ENCODE measurements at regions not wholly inside any gene's neighbourhood (a gene's known extent, or its start where the extent isn't known, plus 50 kb on each side); places are given as distances from the start of the nearest gene placed in this dataset.

DNA sequence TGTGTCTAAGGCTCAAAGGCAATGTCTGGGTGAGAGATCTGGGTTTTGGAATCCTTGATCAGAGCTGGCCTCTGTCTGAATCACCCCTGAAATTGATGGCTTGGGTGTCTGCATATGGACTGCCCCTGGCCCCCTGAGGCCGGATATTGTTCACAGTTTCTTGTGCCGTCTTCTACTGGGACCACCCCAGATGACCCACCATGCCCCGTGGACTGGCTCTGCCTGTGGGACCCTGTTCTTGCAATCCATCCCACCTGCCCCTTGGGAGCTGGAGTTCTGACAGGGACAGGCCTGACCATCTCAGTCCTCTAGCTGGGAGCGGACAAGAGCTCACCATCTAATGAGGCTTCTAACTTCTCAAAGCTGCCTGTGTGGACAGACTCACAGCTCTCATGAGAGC is 119.9 kb downstream of the FAM43A start:
- no peak for DNase-seq

DNA sequence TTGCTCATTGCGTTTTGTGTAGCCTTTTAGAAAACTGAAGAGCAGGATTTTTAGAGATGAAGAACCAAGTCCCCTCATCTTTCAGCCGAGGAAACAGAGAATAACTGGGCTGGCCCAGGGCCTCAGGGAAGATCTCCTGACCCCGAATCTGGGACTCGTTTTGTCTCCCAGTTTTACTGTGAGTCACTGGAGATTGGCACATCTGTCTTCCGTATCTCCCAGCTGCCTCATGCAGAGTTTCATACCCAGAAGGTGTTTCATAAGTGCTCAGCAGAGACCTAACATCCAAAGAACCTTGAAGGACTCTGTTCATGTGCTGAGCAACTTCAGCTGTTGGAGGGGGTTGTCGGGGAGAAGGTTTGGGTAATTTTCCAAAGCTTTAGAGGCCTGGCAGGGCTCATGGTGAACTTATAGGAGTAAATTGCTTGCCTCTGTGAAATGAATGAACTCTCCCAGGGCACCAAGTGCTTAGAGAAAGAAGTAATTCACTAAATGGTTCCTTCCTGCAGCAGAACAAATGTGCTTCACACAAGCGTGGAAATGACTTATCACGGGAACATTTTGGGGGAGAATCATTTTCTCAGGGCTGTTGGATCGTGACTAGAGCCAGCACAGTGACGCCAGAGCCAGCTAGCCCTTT is 121.4 kb downstream of the FAM43A start:
- peak; percentile 29 to 38 for DNase-seq

DNA sequence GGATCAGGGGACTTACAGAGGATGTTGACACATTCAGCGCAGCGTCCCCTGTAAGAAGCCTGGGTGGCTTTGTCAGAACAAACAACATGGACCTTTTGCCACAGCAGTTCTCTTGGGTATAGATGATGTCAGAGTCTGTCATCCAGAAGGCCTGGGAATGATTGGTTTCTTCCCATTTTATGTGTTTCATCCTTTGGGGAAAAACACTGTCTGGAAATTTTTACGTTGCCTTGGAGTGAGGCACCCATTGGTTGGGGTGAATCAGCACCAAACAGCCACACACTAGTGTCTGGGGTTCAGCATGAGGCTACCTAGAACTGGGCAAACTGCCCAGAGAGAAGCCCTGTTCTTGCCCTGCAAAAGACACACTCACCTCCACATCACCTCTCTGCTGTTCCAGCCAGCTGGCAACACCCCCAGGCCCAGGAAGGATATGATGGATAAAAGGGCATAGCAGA is 123.0 kb downstream of the FAM43A start:
- DNase-seq = peak in 1 of 2 donors; percentile 7

DNA sequence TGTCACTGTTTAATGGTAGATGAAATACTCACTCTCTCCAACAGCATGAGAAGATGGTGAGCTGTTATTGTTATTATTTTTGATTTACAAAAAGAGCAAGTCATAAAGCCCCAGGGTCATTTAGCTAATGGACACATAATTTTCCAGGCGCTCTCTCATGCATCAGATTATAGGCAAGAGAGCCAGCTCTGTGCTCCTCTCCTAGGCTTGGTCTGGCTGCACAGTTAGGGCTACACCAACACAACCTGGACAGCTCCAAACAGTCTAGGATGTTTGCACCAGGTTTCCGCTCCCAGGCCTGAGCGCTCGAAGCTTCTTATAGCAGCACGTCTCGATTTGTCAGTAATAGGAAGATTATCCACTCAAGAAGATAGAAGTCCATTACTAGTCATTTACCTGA is 123.7 kb downstream of the FAM43A start:
- DNase-seq = no peak

DNA sequence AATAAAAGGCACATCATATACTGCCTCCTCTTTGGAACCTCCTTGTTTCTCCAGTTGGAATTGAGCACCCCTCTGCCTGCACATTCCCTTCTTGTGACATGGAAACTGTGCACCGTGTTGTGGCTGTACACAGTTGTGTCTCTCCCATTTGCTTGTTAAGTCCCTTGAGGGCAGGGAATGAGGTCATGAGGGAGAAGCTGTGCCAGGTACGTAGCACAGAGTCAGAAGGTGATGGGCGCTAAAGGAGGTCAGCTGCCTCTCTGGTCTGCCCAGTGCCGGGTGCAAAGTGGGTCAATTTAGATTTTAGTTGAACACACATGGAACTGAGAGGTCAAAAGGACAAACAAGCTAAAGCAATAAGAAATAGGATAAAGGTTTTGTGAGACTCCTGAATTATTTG is 124.4 kb downstream of the FAM43A start:
- DNase-seq = no peak

DNA sequence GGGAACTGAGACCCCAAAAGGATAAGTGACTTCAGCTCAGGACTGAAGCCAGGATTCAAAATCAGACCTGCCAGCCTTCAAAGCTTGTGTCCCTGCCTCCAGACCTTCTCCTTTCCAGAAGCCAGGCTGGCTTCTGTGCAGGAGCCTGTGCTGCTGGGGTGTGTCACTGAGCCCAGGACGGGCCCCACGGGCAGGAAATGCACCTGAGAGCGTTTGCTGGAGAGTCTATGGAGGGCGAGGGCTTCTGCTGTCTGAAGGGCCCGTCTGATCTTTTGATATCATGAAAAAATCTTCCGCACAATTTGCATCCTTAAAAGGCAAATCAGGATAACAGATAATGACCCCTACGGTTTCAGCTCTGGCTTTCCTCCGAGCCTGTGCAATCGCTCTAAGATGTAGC is 125.4 kb downstream of the FAM43A start:
- no peak for DNase-seq

DNA sequence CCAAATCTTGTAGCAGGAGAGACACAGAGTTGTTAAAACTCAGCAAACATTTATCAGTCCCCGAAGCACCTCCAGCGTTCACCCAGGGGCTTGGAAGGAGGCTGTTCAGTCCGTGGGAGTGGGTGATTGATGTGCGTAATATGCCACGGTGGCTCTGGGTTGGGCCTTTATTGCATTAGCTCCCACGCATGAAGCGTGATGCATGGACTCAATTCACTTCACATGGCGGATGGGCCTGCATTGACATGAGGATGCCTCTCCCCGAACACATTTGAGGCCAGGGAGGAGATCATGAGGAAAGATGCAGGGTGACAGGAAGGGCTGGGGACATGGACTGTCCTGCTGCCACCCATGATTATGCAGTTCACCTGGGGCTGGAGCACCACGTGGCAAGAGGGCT is 126.5 kb downstream of the FAM43A start:
- no peak for DNase-seq

DNA sequence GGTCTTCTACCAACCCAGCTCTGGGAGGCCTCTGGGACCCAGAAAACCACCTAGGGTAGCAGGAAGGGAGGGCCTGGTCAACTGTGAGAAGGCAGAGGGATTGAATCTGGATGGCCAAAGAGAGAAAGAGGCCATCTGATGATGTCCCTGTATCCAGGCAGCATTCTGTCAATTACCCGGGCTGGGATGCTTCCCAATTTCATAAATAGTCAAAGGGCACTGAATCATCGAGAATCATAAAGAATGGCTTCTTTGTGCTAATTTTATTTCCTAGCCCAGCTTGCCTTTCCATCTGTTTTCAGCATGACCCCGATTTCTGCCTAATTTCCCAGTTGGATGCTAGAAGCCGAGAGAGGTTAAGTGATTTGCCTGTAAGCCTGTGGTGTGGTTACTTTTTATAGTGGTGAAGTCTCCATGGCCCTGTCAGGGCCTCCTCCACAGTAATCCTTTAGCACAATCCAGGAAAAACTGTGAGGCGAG is 129.2 kb downstream of the FAM43A start:
- DNase-seq = no peak

DNA sequence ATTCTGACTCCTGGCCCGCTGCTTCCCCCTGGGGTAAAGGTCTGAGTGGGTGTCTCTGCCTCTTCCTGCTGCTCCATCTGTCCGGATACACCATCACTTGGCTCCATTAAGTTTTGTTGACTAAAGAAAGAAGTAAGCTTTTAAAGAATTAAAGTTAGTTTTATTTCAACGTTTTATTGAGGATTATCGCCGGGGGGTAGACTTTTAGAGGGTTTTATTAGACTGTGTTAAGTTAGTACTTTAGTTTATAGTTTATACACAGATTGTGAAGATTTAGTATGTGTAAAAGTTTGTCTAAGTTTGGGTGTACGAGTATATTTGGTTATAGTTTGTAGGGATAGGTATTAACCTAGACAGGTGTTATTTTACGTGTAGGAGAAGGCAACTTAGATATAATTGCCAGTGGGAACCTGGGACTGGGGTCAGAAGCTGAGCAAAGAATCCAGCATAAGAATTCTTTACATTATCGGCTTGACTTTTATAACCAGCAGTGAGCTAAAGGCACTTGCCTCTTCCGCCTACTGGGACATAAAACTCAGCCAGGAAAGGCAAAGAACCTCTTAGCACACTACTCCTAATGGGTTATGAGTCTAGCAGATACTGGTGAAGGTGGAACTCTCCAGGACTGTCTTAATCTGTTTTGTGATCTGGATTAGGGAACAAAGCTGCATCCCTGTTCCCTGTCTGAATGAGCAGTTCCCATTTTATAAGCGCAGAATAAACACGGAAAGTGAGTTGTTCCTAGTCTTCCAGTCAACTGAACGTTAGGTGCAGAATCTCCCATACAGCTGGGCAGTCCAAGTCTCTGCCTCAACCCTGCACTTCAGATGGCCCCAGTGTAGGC is 131.3 kb downstream of the FAM43A start:
- no peak for DNase-seq

DNA sequence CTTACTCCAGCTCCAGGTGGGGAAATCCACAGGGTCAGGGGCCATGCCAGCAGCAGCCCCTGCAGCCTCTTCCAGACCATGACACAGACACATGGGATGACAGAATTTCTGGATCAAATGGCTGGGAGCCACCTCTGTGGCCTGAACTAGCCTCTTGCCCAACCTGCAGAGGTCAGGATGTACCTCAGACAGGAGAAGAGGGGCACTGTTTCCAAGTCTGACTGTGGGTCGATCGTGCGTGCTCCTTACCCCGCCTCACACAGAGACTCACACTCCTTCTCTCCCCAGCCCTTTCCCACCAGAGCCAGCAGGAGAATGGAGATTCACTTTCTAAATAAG is 131.9 kb downstream of the FAM43A start:
- no peak for DNase-seq

DNA sequence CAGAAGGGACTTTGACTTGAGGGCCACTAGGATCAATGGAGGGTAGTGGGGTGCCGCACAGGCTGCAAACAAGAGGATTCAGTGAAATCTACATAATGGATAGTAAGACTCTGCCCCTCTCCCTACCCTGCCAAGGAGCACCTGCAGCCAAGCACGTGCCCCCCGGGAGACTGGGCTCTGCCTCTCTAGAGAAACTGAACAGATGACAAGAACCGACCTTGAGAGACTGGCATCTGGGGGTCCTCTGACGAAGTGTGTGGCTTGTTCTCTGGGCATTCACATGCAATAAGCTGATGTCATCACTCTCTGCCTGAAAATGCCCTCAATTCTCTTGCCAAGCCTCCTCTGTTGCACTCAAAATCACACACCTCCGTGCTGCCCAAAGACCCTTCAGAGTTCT is 132.3 kb downstream of the FAM43A start:
- no peak for DNase-seq

DNA sequence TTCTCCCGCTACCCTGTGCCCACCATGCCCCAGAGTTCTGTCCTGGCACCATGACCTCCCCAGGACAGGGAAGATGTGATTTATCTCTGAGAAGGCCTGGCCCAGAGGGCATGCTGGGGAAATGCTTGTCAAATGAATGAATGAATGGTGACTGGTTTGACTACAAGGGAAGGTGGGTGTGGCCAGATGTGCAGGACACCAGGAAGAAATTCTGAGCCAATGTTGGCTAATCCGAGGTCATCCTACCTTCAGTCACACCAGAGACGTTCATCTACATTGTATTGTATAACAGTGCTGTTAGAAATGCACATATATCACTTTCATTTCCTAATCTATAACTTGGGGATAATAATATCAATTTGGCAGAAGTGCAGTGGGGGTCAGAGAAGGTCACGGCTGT is 138.4 kb downstream of the FAM43A start:
- DNase-seq = no peak

DNA sequence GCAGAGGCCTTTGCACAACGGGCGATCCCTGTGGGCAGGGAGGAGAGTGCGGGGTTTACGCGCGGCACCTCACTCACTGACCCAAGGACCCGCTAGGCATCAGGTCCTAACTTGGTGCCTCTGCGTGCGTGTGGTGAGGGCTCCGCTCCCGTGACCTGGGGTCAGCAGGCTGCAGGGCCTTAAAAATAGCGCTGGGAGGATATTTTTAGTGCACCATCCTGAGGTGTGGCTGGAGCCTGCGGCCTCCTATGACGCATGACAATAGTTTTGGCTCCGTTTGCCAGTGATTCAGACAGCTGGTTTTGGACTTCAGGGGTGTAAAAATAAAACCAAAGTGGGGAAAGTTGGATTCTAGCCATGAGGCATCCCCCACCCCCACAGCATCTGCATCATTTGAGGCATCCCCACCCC is 139.0 kb downstream of the FAM43A start:
- DNase-seq = no peak

DNA sequence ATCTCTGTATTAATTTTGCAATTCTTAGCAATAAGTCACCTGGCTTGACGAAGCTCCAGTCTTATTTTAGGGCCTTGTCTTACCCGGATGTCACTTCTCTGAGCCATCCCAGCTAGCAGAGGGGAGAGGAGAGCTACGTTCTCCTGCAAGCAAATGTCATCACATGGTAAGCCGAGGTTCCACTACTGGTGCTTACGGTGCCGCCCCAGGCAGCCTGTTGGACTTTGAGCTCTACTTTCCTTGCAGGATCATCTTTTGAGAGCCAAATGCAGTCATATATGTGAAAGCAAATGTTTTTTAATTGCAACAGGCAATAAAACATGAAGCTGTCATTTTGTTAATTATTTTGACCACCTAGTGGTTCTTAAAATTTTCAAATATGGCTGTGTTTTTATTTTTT is 140.9 kb downstream of the FAM43A start:
- no peak for DNase-seq

DNA sequence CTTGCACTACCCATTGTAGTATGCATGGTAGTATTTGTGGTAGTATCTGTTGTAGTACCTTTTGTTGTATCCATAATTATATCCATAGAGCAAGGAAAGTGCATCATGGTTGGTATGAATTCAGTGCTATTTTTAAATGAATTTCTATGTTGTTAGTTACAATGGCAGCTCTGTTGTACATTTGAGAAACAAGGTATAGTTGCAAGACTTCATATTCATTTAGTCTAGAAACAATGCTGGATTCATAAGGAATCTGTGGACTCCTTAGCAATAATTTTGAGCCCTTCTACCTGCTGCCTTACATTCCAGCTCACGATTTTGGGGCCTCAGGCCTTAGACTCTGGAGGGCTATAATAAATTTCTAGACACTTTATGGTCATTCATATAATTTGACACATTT is 141.8 kb downstream of the FAM43A start:
- no peak for DNase-seq

DNA sequence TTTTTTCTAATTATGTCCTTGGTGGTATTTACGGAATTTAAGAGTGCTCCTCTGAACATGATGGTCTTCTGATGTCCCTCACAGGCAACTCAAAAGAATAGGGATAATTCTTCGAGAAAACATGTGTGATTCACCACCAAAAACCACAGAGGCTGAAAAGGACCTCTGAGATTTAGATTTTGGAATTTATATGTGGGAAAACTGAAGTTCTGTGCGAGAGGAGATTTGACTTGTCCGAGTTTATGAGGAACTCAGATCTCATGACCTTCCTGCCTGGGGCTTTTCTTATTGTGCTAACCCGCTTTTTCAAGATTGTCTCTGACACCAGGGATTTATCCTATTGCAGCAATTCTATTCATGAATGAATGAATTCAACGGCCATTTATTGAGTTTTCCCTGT is 142.4 kb downstream of the FAM43A start:
- DNase-seq = peak in 1 of 2 donors; percentile 5

DNA sequence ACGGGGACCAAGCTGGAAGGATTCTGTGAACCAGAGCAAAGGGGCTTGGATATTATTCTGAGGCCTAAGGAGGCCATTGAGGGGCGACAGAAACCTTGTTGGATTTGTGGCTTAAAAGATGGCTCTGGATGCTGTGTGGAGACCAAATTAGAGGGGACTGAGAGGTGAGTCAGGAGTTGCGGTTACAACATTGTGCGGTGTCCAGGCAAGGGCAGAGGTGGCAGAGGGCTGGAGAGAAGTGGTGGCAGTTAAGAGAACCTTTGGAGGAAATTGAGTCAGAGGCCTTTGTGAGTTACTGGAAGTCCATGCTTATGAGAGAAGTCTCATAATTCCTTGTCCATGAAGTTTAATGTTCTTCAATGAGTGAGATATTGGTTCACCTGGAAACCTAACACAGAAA is 143.2 kb downstream of the FAM43A start:
- no peak for DNase-seq

DNA sequence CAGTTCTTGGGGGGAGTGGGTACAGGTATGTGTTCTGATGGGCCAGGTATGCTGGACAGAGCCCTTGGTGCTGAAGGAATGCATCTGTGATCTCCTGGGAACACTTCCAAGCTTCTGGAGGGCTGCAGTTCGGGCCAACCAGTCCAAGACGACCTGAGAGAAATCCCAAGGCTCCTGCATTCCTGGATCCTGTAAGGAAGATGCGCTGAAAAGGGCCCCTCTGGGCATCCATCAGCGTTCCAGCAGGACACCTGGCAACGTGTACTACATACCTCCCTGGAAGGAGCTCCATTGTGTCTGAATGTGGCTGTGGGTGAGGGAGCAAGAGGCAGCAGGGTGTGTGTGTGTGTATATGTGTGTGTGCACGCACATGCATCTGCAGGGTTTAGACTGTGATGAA is 144.7 kb downstream of the FAM43A start:
- DNase-seq = no peak

DNA sequence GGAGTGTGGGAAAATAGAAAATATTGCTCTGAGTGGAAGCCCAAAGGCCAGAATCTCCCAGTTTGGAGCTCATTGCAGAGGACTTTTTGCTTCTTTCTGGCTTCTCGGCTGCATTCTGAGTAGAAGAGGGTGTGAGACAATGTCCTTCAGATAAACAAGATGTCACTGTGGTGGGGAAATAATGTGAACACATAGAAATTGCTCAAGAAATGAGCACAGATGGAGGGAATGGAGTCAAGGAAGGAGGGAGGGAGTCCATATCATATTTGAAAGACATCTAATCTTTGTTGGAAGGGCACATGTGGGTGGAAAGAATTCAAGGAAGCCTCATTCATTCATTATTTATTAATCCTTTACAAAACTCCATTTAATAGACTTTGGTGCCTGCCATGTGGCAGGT is 145.3 kb downstream of the FAM43A start:
- DNase-seq = no peak

DNA sequence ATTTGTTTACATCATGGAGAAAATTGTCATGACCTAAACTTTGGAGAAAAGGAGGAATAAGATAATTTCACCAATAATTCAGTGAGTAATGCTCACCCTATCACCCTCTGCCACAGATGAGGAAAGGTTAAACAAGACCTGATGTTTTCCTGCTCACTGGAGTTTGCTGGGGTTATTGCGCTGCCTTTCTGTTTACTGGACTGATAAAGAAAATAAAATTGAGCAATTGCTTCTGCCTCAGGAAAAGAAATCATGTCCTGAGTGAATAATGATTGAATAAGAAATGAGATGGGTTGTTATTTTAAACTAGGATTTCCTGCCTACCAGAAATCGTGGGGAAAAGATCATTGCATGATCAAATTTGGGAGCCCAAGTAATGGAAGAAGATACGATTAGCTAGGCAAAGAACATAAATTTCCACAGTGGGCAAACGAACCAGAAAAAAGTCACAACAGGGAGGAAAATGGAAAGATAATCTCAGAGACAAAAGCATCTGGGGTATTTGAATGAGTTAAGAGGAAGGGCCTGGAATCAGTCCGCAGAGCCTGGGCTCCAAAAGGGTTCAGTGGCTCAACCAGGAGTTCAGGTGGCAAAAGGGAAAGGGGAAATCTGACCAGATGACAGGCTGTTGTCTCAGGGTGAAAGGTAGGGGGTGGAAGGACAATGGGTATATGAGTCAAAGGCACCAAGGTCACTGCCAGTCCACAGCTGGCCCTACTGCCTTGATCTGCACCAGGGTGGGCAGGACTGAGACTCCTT is 146.8 kb downstream of the FAM43A start:
- no peak for DNase-seq

DNA sequence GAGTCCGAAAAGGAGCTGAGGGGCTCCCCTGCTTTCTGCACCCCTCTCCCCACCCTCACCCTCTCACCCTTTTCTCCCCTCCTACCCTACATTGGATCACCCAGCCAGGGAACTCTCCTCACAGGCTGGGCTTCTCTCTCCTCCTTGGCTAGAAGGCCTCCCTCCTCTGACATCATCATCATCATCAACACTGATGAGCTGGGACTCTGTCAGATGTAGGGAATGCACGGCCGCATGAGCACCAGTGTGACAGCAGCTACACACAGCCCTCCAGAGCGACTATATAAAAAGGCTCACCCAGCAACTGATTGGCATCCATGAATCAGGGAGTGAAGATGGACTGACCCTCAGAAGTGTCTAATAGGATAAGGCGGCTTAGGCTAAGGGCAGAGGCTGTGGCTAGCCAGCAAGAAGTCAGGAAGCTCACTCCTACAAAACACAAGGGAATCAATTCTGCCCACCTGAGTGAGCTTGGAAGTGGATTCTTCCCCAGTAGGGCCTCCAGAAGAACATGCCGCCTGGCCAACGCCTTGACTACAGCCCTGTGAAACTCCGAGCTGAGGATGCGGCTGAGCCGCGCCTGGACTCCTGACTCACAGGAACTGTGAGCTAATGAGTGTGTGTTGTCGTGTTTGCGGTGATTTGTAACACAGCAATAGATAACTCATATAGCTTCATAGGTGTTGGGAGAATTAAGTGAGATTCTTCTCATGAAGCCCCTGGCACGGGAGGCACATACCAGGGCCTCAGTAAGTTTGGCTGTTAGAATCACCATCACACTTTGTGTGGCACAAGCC is 147.6 kb downstream of the FAM43A start:
- no peak for DNase-seq

DNA sequence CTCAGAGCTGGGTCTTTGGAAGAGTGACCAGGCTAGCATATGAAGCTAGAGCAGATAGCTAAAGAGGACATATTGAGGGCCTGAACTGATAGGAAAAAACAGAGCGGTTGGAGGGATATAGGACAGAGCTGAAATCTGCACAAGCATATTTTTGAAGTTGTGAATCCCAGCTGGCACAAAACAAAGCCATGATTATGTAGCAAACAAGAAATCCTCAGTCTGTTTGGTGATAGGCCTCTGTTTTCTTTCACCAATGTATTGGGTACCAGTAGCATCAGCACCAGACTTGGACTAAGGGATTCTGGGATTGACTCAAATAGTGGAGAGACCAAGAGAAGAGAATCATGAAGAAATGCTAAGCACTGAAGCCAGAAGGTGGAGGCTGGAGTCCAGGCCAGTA is 151.0 kb downstream of the FAM43A start:
- DNase-seq = no peak
